Hepatocyte (in vitro differentiated cells): ENCODE measurements at regions not wholly inside any gene's neighbourhood (a gene's known extent, or its start where the extent isn't known, plus 50 kb on each side); places are given as distances from the start of the nearest gene placed in this dataset.

Experiments used
- DNase-seq: peaks from one replicate; pipeline ENCODE4 v3.0.0-alpha.2; 2016; ENCODE audit warnings: low spot score
- H2AFZ ChIP-seq: fragments of 200-600 bp; sonication (generic); 2 replicates; pipeline ENCODE4 v1.6.0; 2016; ENCODE audit warnings: antibody characterized with exemption, mild to moderate bottlenecking
- H3K27ac ChIP-seq: fragments of 200-600 bp; sonication (generic); 2 replicates; pipeline ENCODE4 v1.5.1; 2016; ENCODE audit warnings: mild to moderate bottlenecking
- H3K27me3 ChIP-seq: fragments of 200-600 bp; sonication (generic); 2 replicates; pipeline ENCODE4 v1.6.1; 2016
- H3K36me3 ChIP-seq: fragments of 200-600 bp; sonication (generic); replicated peaks from 2 replicates; pipeline ENCODE4 v1.5.1; 2016; ENCODE audit warnings: low read depth; ENCODE audit not compliant: insufficient read depth
- H3K4me1 ChIP-seq: fragments of 200-600 bp; sonication (generic); 2 replicates; pipeline ENCODE4 v1.5.1; 2016; ENCODE audit warnings: mild to moderate bottlenecking, moderate library complexity; ENCODE audit not compliant: insufficient read depth
- H3K4me2 ChIP-seq: fragments of 200-600 bp; sonication (generic); 2 replicates; pipeline ENCODE4 v1.6.0; 2016
- H3K4me3 ChIP-seq: fragments of 200-600 bp; sonication (generic); 2 replicates; pipeline ENCODE4 v1.5.1; 2016; ENCODE audit warnings: mild to moderate bottlenecking
- H3K79me2 ChIP-seq: fragments of 200-600 bp; sonication (generic); 2 replicates; pipeline ENCODE4 v1.6.0; 2017; ENCODE audit warnings: mild to moderate bottlenecking
- H3K9me2 ChIP-seq: fragments of 200-600 bp; sonication (generic); replicated peaks from 2 replicates; pipeline ENCODE4 v1.6.0; 2017; ENCODE audit warnings: mild to moderate bottlenecking; ENCODE audit not compliant: insufficient read depth
- H3K9me3 ChIP-seq: fragments of 200-600 bp; sonication (generic); 2 replicates; pipeline ENCODE4 v1.5.1; 2016; ENCODE audit warnings: low read depth, mild to moderate bottlenecking
- H4K20me1 ChIP-seq: fragments of 200-600 bp; sonication (generic); 2 replicates; pipeline ENCODE4 v1.6.0; 2016; ENCODE audit warnings: mild to moderate bottlenecking; ENCODE audit not compliant: insufficient read depth, poor library complexity, severe bottlenecking
- EZH2 ChIP-seq: fragments of 200-600 bp; sonication (generic); IDR thresholded peaks from 2 replicates; pipeline ENCODE4 v1.6.1; 2016; ENCODE audit warnings: antibody characterized with exemption, mild to moderate bottlenecking, borderline replicate concordance
- EZH2phosphoT487 ChIP-seq: fragments of 200-600 bp; sonication (generic); IDR thresholded peaks from one replicate; pipeline ENCODE4 v1.6.1; 2018; ENCODE audit warnings: antibody characterized with exemption, mild to moderate bottlenecking, low read depth, moderate library complexity; ENCODE audit not compliant: unreplicated experiment, severe bottlenecking
- WGBS: methylation state at CpG from one replicate; pipeline ENCODE4 v1.1.6; 2016; ENCODE audit warnings: low lambda C conversion rate; ENCODE audit errors: missing lambda C conversion rate; 5-methylcytosine and 5-hydroxymethylcytosine counted together
- TF ChIP-seq, protein P1 (sequence below): fragments of 200-600 bp; sonication (generic); IDR thresholded peaks from 2 replicates; pipeline ENCODE4 v1.5.1; 2016; ENCODE audit warnings: antibody characterized with exemption, mild to moderate bottlenecking; ENCODE audit not compliant: poor library complexity

DNA sequence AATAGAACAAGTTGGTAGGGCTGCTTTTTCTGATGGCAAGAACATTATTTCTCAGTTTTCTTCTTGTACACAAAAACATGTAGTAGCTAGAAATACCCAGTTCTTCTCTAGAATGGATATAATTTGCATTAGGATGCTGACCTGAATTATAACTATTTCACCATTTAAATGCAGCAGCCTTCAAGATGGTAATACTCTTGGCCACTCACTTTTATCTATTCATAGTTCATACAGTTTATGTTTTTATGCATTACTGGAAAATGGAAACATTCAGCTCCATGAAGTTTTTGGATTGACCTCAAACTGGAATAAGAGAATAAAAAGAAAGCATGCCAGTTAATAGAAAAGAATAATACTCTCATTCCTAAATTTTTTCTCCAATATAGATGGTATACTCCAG, 487.4 kb downstream of the PABPC4L start:
- no peak for DNase-seq
- H3K79me2 ChIP-seq: no peaks in the 10 kb centered on the region
- no peaks in the 10 kb centered on the region for H3K4me1 ChIP-seq
- no peak overlapping the region for H3K4me3 ChIP-seq
- H3K9me3 ChIP-seq: no peaks in the 10 kb centered on the region
- no peak overlapping the region for H3K4me2 ChIP-seq
- no peaks in the 10 kb centered on the region for H4K20me1 ChIP-seq
- H3K27ac ChIP-seq: no peak overlapping the region
- no peaks in the 10 kb centered on the region for H3K9me2 ChIP-seq
- H3K36me3 ChIP-seq: no peaks in the 10 kb centered on the region
- no peaks in the 10 kb centered on the region for H3K27me3 ChIP-seq
- no peak overlapping the region for H2AFZ ChIP-seq
- TF ChIP-seq EZH2phosphoT487: no peak
- no peak for TF ChIP-seq EZH2
- TF ChIP-seq, protein P1, sequence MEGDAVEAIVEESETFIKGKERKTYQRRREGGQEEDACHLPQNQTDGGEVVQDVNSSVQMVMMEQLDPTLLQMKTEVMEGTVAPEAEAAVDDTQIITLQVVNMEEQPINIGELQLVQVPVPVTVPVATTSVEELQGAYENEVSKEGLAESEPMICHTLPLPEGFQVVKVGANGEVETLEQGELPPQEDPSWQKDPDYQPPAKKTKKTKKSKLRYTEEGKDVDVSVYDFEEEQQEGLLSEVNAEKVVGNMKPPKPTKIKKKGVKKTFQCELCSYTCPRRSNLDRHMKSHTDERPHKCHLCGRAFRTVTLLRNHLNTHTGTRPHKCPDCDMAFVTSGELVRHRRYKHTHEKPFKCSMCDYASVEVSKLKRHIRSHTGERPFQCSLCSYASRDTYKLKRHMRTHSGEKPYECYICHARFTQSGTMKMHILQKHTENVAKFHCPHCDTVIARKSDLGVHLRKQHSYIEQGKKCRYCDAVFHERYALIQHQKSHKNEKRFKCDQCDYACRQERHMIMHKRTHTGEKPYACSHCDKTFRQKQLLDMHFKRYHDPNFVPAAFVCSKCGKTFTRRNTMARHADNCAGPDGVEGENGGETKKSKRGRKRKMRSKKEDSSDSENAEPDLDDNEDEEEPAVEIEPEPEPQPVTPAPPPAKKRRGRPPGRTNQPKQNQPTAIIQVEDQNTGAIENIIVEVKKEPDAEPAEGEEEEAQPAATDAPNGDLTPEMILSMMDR: no peak

- no peaks in the 10 kb centered on the region for H3K79me2 ChIP-seq
- H3K4me1 ChIP-seq: no peaks in the 10 kb centered on the region
- H3K27ac ChIP-seq: no peak overlapping the region
- H3K9me2 ChIP-seq: no peaks in the 10 kb centered on the region
- no peaks in the 10 kb centered on the region for H3K9me3 ChIP-seq
- H3K36me3 ChIP-seq: no peaks in the 10 kb centered on the region
- no peak for TF ChIP-seq EZH2phosphoT487
- TF ChIP-seq, protein P1: no peak
- TF ChIP-seq EZH2: no peak
- no peaks in the 10 kb centered on the region for H4K20me1 ChIP-seq
- no peak for DNase-seq
- H3K4me2 ChIP-seq: no peak overlapping the region
- H3K4me3 ChIP-seq: no peak overlapping the region
- H3K27me3 ChIP-seq: no peaks in the 10 kb centered on the region
- no peak overlapping the region for H2AFZ ChIP-seq
- 65% methylated on average over 3 of the region's 3 CpGs for WGBS
These were observed 488.2 kb downstream of the PABPC4L start for GRCh38 chr4:133713340-133713739.

DNA sequence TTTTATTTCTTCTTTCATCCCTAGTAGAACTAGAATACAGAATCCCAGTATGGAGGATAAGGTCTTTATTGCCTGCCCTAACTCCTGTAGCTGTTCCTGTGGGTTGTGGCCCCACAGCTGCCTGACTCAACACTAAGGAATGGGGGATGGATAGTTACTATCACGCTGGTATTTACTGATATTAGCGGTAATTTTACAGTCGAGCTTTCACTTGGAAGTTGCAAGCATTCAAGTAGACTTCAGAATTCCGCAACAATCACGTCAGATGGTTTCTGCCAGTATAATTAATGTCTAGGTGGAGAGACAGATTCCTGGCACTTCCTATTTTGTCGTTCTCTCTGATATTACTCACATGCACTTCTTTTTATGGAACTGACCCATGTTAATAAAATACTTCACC, 489.8 kb downstream of the PABPC4L start:
- Histone ChIP-seq H3K9me2 (no peaks in the 10 kb centered on the region), H3K27me3 (no peaks in the 10 kb centered on the region), H3K4me2 (no peak overlapping the region), H2AFZ (no peak overlapping the region), H4K20me1 (no peaks in the 10 kb centered on the region), H3K79me2 (no peaks in the 10 kb centered on the region), H3K4me1 (no peaks in the 10 kb centered on the region), H3K36me3 (no peaks in the 10 kb centered on the region), H3K27ac (no peak overlapping the region), H3K4me3 (no peak overlapping the region), H3K9me3 (no peaks in the 10 kb centered on the region)
- WGBS: 76% methylated on average over 6 of the region's 6 CpGs
- TF ChIP-seq, protein P1: no peak
- no peak for TF ChIP-seq EZH2phosphoT487
- no peak for DNase-seq

DNA sequence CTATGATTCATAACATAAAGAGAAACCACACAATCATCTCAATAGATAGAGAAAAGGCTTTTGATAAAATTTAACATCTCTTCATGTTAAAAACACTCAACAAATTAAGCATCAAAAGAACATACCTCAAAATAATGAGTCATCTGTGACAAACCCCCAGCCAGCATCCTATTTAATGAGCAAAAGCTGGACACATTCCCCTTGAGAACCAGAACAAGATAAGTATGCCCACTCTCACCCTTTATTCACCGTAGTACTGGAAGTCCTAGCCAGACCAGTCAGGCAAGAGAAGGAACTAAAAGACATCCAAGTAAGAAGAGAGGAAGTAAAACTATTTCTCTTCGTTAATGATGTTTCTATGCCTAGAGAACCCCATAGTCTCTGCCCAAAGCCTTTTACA, 507.2 kb downstream of the PABPC4L start:
- H3K4me2 ChIP-seq: no peak overlapping the region
- H3K4me3 ChIP-seq: no peak overlapping the region
- H3K4me1 ChIP-seq: no peaks in the 10 kb centered on the region
- H3K9me2 ChIP-seq: no peaks in the 10 kb centered on the region
- TF ChIP-seq, protein P1: no peak
- TF ChIP-seq EZH2phosphoT487: no peak
- no peak for TF ChIP-seq EZH2
- H3K9me3 ChIP-seq: no peaks in the 10 kb centered on the region
- no peaks in the 10 kb centered on the region for H3K36me3 ChIP-seq
- no peak overlapping the region for H2AFZ ChIP-seq
- WGBS: 85% methylated on average over 2 of the region's 2 CpGs
- H3K79me2 ChIP-seq: no peaks in the 10 kb centered on the region
- DNase-seq: no peak
- no peaks in the 10 kb centered on the region for H3K27me3 ChIP-seq
- H4K20me1 ChIP-seq: no peaks in the 10 kb centered on the region
- no peak overlapping the region for H3K27ac ChIP-seq
